ENCODE measurements at regions not wholly inside any gene's neighbourhood (a gene's known extent, or its start where the extent isn't known, plus 50 kb on each side); places are given as distances from the start of the nearest gene placed in this dataset.
"Not testable (repeated sequence)": the region's sequence is repeated elsewhere in the genome, so short reads cannot be mapped to it uniquely, and the experiment has no call there.

DNA sequence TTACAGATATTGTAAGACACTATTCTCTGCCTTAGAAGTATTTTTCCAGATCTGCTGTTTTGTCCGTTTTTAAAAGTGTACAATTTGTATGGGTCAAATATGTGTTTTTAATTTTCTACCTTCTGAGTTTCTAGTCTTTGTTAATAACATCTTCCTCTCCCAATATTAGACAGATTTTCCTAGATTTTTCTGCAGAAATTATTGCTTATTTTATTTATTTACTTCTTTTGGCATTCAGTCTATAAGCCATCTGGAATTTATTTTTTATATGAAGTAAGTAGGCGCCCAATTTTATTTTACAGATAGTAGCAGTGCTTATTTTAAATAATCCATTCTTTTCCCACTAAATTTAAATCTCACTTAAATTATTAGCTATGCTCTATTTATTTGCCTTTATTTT lies 103.1 kb upstream of the PLEKHG1 start:
- intact Hi-C loops (cut with micrococcal nuclease) = no loop called here

DNA sequence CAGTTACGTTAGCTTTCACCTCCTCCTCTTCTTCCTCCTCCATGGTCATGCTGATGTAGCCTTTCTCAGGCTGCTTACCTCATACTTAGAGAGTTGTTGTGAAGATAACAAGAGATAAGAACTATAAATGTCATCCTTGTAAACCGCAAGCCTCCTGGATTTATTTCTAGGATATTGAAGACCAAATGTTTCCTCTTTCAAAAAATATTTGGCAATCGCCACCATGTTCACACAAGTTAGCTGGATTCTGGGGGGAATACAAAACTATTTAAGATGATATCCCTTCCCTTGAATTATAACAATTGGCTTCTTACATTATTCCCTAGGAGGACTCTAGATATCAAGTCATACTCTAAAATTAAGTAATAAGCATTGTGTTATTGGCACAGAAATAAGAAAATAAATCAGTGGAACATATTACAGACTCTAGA lies 99.8 kb upstream of the PLEKHG1 start:
- intact Hi-C loops (cut with micrococcal nuclease) = loop anchor here (5.0 kb wide), 1 partner anchor 83 kb away; no protein-coding TSS in a partner anchor

DNA sequence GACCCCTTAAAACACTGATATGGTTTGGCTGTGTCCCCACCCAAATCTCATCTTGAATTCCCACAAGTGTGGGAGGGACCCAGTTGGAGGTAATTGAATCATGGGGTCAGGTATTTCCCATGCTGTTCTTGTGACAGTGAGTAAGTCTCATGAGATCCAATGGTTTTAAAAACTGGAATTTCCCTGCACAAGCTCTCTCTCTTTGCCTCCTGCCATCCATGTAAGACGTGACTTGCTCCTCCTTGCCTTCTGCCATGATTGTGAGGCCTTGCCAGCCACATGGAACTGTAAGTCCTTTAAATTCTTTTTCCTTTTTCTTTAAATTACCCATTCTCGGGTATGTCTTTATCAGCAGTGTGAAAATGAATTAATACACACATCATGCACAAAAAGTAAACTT lies 99.1 kb upstream of the PLEKHG1 start:
- intact Hi-C loops (cut with micrococcal nuclease) = loop anchor here (5.0 kb wide), 1 partner anchor 83 kb away; no protein-coding TSS in a partner anchor

DNA sequence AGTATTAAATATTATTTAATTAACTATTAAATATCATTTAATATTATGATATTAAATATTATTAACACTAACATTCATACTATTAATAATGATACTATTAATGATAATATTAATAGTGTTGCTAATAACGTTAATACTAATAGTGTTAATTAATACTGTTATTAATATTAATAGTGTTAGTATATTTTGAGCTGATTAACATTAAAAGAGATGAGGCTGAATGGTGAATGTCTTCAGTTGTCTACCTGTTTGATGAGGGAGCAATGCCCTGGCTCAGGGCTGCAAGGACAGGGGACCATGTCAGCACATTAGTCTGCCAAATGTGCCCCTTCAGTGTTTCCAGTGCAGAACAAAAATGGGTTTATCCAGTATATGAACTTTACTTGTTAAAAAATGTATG lies 96.6 kb upstream of the PLEKHG1 start:
- intact Hi-C loops (cut with micrococcal nuclease) = loop anchor here (5.0 kb wide), 1 partner anchor 86 kb away; no protein-coding TSS in a partner anchor

DNA sequence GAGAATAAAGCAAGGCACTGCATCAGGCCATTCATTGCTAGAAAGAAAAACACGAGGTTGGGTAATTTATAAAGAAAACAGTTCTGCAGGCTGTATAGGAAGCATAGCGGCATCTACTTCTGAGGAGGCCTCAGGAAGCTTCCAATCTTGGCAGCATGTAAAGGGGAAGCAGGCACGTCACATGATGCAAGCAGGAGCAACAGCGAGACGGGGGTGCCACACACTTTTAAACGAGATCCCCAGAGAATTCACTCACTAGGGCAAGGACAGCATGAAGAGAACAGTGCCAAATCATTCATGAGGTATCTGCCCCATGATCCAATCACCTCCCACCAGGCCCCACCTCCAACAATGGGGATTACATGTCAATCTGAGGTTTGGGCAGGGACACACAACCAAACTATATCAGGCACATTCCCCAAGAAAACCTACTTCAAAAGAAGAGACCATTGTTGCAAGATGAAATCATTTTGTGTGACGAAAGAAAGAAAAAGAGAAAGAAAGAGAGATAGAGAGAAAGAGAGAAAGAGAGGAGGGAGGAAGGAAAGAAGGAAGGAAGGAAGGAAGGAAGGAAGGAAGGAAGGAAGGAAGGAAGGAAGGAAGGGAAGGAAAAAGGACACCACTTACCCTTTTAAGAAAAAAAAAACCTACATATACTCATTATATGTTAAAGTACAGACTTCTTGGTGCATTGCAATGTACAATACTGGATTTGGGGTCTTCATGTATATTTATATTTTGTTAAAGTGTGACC lies 95.9 kb upstream of the PLEKHG1 start:
- intact Hi-C loops (cut with micrococcal nuclease) = loop anchor here (5.0 kb wide), 1 partner anchor 86 kb away; no protein-coding TSS in a partner anchor

DNA sequence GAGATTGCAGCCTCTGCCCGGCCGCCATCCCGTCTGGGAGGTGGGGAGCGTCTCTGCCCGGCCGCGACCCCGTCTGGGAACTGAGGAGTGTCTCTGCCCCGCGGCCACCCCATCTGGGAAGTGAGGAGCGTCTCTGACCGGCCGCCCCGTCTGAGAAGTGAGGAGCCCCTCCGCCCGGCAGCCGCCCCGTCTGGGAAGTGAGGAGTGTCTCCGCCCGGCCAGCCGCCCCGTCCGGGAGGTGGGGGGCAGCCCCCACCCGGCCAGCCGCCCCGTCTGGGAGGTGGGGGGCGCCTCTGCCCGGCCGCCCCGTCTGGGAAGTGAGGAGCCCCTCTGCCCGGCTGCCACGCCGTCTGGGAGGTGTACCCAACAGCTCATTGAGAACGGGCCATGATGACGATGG lies 92.3 kb upstream of the PLEKHG1 start:
- intact Hi-C loops (cut with micrococcal nuclease) = not testable (repeated sequence)

GRCh38 chr6:150510576-150510975 lies 89.1 kb upstream of the PLEKHG1 start:
- intact Hi-C loops (cut with micrococcal nuclease) = no loop called here

GRCh38 chr6:150511313-150511712 lies 88.4 kb upstream of the PLEKHG1 start:
- intact Hi-C loops (cut with micrococcal nuclease) = no loop called here

DNA sequence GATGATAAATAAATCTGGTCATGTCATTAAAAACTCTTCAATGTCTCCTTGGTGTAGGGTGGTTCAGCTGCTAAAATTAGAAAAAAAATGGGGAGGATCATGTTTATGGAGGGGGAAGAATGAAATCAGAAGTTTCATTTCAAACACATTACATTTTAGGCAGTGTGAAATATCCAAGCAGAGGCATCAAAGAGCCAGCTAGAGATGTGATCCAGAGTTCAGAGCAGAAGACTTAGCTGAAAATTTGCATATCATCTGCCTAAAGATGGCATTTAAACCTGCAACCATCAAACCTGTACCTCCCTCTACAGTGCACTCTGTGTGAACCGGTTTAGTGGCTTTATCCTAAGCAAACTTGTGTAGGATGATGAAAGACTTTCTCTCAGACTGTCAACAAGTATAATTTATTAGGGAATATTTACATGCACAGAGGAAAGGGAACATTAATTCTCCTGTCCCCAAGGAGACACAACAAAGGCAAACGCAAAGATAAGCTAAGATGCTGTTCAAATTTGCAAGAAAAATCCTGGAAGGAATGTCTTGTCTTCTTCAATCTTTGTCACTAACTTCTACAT lies 84.8 kb upstream of the PLEKHG1 start:
- intact Hi-C loops (cut with micrococcal nuclease) = no loop called here

GRCh38 chr6:150516199-150516598 lies 83.5 kb upstream of the PLEKHG1 start:
- intact Hi-C loops (cut with micrococcal nuclease) = no loop called here

DNA sequence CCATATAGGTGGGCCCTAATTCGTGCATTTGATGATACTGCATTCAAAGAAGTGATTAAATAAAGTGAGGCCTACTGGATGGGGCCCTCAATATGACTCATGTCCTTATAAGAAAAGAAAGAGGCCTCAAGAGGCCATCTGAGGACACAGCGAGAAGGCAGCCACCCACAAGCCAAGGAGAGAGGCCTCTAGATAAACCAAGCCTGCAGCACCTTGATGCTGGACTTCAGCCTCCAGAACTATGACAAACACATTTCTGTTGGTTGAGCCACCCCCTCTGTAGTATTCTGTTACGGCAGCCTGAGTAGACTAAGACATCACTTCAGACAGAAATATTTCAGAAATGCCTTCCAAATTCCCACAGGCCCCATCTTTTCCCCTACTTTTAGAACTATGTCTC lies 82.5 kb upstream of the PLEKHG1 start:
- intact Hi-C loops (cut with micrococcal nuclease) = no loop called here

GRCh38 chr6:150521482-150521881 lies 78.2 kb upstream of the PLEKHG1 start:
- intact Hi-C loops (cut with micrococcal nuclease) = no loop called here

DNA sequence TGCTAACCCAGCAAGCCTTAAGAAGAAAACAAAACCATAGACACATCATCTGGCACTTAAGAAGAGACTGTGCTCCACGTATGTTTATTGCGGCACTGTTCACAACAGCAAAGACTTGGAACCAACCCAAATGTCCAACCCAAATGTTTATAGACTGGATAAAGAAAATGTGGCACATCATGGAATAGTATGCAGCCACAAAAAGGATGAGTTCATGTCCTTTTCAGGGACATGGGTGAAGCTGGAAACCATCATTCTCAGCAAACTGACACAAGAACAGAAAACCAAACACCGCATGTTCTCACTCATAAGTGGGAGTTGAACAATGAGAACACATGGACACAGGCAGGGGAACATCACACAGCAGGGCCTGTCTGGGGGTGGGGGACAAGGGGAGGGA lies 76.5 kb upstream of the PLEKHG1 start:
- intact Hi-C loops (cut with micrococcal nuclease) = not testable (repeated sequence)

GRCh38 chr6:150525300-150525699 lies 74.4 kb upstream of the PLEKHG1 start:
- intact Hi-C loops (cut with micrococcal nuclease) = no loop called here

GRCh38 chr6:150527100-150527499 lies 72.6 kb upstream of the PLEKHG1 start:
- intact Hi-C loops (cut with micrococcal nuclease) = no loop called here

- intact Hi-C loops (cut with micrococcal nuclease) = no loop called here
These were observed 70.9 kb upstream of the PLEKHG1 start for GRCh38 chr6:150528648-150529285.

- intact Hi-C loops (cut with micrococcal nuclease) = no loop called here
These were observed 70.0 kb upstream of the PLEKHG1 start for GRCh38 chr6:150529646-150530045.

DNA sequence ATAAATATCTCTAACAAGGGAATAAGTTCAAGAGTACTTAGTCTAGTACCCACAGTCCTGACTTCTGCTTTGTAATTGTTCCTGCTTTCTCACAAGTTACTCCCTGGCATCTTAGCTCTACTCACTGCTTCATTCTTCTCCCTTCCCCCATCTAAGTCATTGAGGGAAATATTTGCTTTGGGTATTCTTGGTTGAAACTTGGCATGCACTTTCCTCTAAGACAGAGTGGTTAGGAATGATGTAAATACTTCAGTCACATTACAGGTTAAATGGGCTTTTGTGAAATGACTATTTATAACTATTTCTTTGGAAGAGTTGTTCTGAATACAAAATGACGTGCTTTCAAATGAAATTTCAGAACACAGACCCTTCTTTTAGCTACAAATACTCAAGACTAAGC lies 67.7 kb upstream of the PLEKHG1 start:
- intact Hi-C loops (cut with micrococcal nuclease) = no loop called here

GRCh38 chr6:150534553-150534952 lies 65.1 kb upstream of the PLEKHG1 start:
- intact Hi-C loops (cut with micrococcal nuclease) = no loop called here

- intact Hi-C loops (cut with micrococcal nuclease) = no loop called here
These were observed 64.4 kb upstream of the PLEKHG1 start for GRCh38 chr6:150535151-150535804.

DNA sequence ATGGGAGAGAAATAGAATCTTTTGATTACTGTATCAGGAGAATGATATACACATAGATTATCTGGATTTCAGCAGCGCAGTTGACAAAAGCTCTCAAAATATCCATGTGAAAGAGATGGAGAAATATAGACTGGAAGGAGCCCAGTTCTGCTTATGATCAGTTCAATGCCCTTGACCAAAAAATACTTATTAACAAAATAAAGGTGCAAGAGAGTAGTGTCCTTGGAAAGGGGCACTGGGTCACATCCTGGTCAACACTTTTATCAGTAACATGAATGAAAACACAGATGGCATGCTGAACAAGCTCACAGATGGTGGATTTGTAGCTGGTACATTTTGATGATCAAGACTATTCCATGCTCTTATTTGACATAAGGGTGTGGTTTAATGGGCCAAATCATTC lies 63.9 kb upstream of the PLEKHG1 start:
- intact Hi-C loops (cut with micrococcal nuclease) = no loop called here

GRCh38 chr6:150536835-150537234 lies 62.9 kb upstream of the PLEKHG1 start:
- intact Hi-C loops (cut with micrococcal nuclease) = no loop called here
